ENCODE measurements at regions not wholly inside any gene's neighbourhood (a gene's known extent, or its start where the extent isn't known, plus 50 kb on each side); places are given as distances from the start of the nearest gene placed in this dataset.
"Not testable (repeated sequence)": the region's sequence is repeated elsewhere in the genome, so short reads cannot be mapped to it uniquely, and the experiment has no call there.

- no peak for TF ChIP-seq CTCF (IDR thresholded peaks at IDR 0.05; ENCODE audit: low read depth, low read length)
- no peaks in the 10 kb centered on the region for H3K4me1 ChIP-seq (ENCODE audit: low read depth)
- H3K4me3 ChIP-seq = no peak overlapping the region
- DNase-seq (ENCODE audit: low read depth in 1 of 2, low spot score in 1 of 2) = no peak
- no peaks in the 10 kb centered on the region for H3K9me3 ChIP-seq (ENCODE audit: low read depth)
- no peak overlapping the region for H3K27ac ChIP-seq
- H3K27me3 ChIP-seq = no peaks in the 10 kb centered on the region
- H3K36me3 ChIP-seq = no peaks in the 10 kb centered on the region
Observed at GRCh38 chr20:47927944-47928343, 142.7 kb upstream of the SULF2 start.

- TF ChIP-seq CTCF (IDR thresholded peaks at IDR 0.05; ENCODE audit: low read depth, low read length) = no peak
Observed at GRCh38 chr20:47927385-47927851, 142.1 kb upstream of the SULF2 start.

GRCh38 chr20:47926731-47927130 is 141.4 kb upstream of the SULF2 start:
- no peaks in the 10 kb centered on the region for H3K27me3 ChIP-seq
- H3K4me3 ChIP-seq = no peak overlapping the region
- H3K36me3 ChIP-seq = no peaks in the 10 kb centered on the region
- H3K9me3 ChIP-seq (ENCODE audit: low read depth) = no peaks in the 10 kb centered on the region
- no peak for DNase-seq (ENCODE audit: low read depth in 1 of 2, low spot score in 1 of 2)
- no peak for TF ChIP-seq CTCF (IDR thresholded peaks at IDR 0.05; ENCODE audit: low read depth, low read length)
- H3K4me1 ChIP-seq (ENCODE audit: low read depth) = no peaks in the 10 kb centered on the region
- no peak overlapping the region for H3K27ac ChIP-seq

More at GRCh38 chr20:47927385-47927851, 142.1 kb upstream of the SULF2 start:
- no peak for DNase-seq (ENCODE audit: low read depth in 1 of 2, low spot score in 1 of 2)
- Histone ChIP-seq H3K9me3 (ENCODE audit: low read depth) (no peaks in the 10 kb centered on the region), H3K36me3 (no peaks in the 10 kb centered on the region), H3K27me3 (no peaks in the 10 kb centered on the region), H3K4me1 (ENCODE audit: low read depth) (no peaks in the 10 kb centered on the region), H3K4me3 (no peak overlapping the region), H3K27ac (no peak overlapping the region)

- no peak overlapping the region for H3K4me3 ChIP-seq
- no peaks in the 10 kb centered on the region for H3K4me1 ChIP-seq (ENCODE audit: low read depth)
- no peak for TF ChIP-seq CTCF (IDR thresholded peaks at IDR 0.05; ENCODE audit: low read depth, low read length)
- no peak for DNase-seq (ENCODE audit: low read depth in 1 of 2, low spot score in 1 of 2)
- no peaks in the 10 kb centered on the region for H3K27me3 ChIP-seq
- H3K27ac ChIP-seq = no peak overlapping the region
- H3K36me3 ChIP-seq = no peaks in the 10 kb centered on the region
- no peaks in the 10 kb centered on the region for H3K9me3 ChIP-seq (ENCODE audit: low read depth)
Observed at GRCh38 chr20:47925593-47925992, 140.3 kb upstream of the SULF2 start.

GRCh38 chr20:47922269-47922668 is 137.0 kb upstream of the SULF2 start:
- H3K4me3 ChIP-seq = no peak overlapping the region
- H3K36me3 ChIP-seq = no peaks in the 10 kb centered on the region
- DNase-seq (ENCODE audit: low read depth in 1 of 2, low spot score in 1 of 2) = peak in 1 of 2 donors; percentile 64
- H3K27me3 ChIP-seq = no peaks in the 10 kb centered on the region
- H3K27ac ChIP-seq = no peak overlapping the region
- no peaks in the 10 kb centered on the region for H3K9me3 ChIP-seq (ENCODE audit: low read depth)
- H3K4me1 ChIP-seq (ENCODE audit: low read depth) = no peaks in the 10 kb centered on the region
- TF ChIP-seq CTCF (IDR thresholded peaks at IDR 0.05; ENCODE audit: low read depth, low read length) = no peak

GRCh38 chr20:47921829-47922228 is 136.5 kb upstream of the SULF2 start:
- H3K27me3 ChIP-seq; H3K36me3 ChIP-seq; DNase-seq (ENCODE audit: low read depth in 1 of 2, low spot score in 1 of 2); H3K4me3 ChIP-seq; H3K9me3 ChIP-seq (ENCODE audit: low read depth); H3K27ac ChIP-seq; H3K4me1 ChIP-seq (ENCODE audit: low read depth): not testable (repeated sequence)
